GM21717 (cell line): ENCODE measurements at regions not wholly inside any gene's neighbourhood (a gene's known extent, or its start where the extent isn't known, plus 50 kb on each side); places are given as distances from the start of the nearest gene placed in this dataset.

Experiments
- ATAC-seq: cut with Tn5 transposase; IDR thresholded peaks from one replicate; pipeline ENCODE4 v1.9.1; 2021; ENCODE audit warnings: mild to moderate bottlenecking, moderate library complexity; ENCODE audit not compliant: unreplicated experiment

- no peak for ATAC-seq
Measured at GRCh38 chr11:92276773-92277172, 52.2 kb downstream of the FAT3 start.

GRCh38 chr11:92277871-92278270 is 53.3 kb downstream of the FAT3 start:
- no peak for ATAC-seq

- no peak for ATAC-seq
Measured at GRCh38 chr11:92278791-92279433, 54.3 kb downstream of the FAT3 start.

- no peak for ATAC-seq
Measured at GRCh38 chr11:92284107-92284506, 59.5 kb downstream of the FAT3 start.

- no peak for ATAC-seq
Measured at GRCh38 chr11:92284558-92284957, 59.9 kb downstream of the FAT3 start.

GRCh38 chr11:92285776-92286175 is 61.2 kb downstream of the FAT3 start:
- ATAC-seq: no peak

- ATAC-seq: no peak
Measured at GRCh38 chr11:92286709-92287108, 62.1 kb downstream of the FAT3 start.

- no peak for ATAC-seq
Measured at GRCh38 chr11:92295175-92296137, 70.8 kb downstream of the FAT3 start.

- no peak for ATAC-seq
Measured at GRCh38 chr11:92296138-92296515, 71.5 kb downstream of the FAT3 start.

GRCh38 chr11:92297567-92298553 is 73.2 kb downstream of the FAT3 start:
- ATAC-seq: no peak

GRCh38 chr11:92300876-92301275 is 76.3 kb downstream of the FAT3 start:
- no peak for ATAC-seq

- no peak for ATAC-seq
Measured at GRCh38 chr11:92302770-92303169, 78.2 kb downstream of the FAT3 start.

GRCh38 chr11:92304271-92304670 is 79.7 kb downstream of the FAT3 start:
- no peak for ATAC-seq

GRCh38 chr11:92306966-92307510 is 82.4 kb downstream of the FAT3 start:
- ATAC-seq: no peak

GRCh38 chr11:92308366-92308765 is 83.7 kb downstream of the FAT3 start:
- ATAC-seq: no peak

GRCh38 chr11:92311616-92312449 is 87.2 kb downstream of the FAT3 start:
- ATAC-seq: no peak

- ATAC-seq: no peak
Measured at GRCh38 chr11:92313784-92314183, 89.2 kb downstream of the FAT3 start.

- ATAC-seq: no peak
Measured at GRCh38 chr11:92314499-92314898, 89.9 kb downstream of the FAT3 start.

GRCh38 chr11:92316106-92316809 is 91.6 kb downstream of the FAT3 start:
- ATAC-seq: no peak
